Prostate gland (tissue), 2 donors: ENCODE measurements at regions not wholly inside any gene's neighbourhood (a gene's known extent, or its start where the extent isn't known, plus 50 kb on each side); places are given as distances from the start of the nearest gene placed in this dataset.

ENCODE experiments used
- POLR2A ChIP-seq: fragments of 450-650 bp; IDR thresholded peaks from one replicate; pipeline ENCODE4 v1.6.1; 2016; ENCODE audit warnings: antibody characterized with exemption, mild to moderate bottlenecking
- POLR2AphosphoS5 ChIP-seq: sonication (generic); formaldehyde crosslinking; IDR thresholded peaks from one replicate; pipeline ENCODE4 v1.6.1; 2017; ENCODE audit warnings: antibody characterized with exemption
- TF ChIP-seq, protein P1 (sequence below), 4 experiments: fragments of 200-600 bp in 2 of 4; fragments of 450-650 bp in 2 of 4; sonication (generic) in 2 of 4; IDR thresholded peaks; 1 replicate in 3 of 4; 2 replicates in 1 of 4; pipeline ENCODE4 v1.5.1; 2016 to 2019; ENCODE audit warnings: antibody characterized with exemption in 4 of 4, mild to moderate bottlenecking in 2 of 4, moderate library complexity in 2 of 4

DNA sequence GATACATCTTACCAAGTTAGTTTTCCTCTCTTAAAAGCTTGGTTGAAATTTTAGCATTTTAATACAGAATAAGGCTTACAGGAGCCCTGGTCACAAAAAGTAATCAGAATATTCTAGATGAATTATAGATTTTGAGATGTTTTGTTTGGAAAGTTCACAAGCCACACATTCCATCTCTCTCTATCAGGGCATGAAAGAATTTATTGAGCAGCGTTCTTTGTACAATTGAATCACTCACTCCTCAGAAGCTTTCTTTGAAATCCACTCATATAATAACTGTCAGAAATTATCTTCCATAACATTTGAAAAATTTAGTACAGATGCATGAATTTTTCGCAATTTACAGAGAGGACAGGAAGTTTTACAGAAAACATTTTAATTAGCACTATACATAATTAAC is 938.6 kb upstream of the MDGA2 start:
- no peak for TF ChIP-seq POLR2A
- TF ChIP-seq, protein P1, sequence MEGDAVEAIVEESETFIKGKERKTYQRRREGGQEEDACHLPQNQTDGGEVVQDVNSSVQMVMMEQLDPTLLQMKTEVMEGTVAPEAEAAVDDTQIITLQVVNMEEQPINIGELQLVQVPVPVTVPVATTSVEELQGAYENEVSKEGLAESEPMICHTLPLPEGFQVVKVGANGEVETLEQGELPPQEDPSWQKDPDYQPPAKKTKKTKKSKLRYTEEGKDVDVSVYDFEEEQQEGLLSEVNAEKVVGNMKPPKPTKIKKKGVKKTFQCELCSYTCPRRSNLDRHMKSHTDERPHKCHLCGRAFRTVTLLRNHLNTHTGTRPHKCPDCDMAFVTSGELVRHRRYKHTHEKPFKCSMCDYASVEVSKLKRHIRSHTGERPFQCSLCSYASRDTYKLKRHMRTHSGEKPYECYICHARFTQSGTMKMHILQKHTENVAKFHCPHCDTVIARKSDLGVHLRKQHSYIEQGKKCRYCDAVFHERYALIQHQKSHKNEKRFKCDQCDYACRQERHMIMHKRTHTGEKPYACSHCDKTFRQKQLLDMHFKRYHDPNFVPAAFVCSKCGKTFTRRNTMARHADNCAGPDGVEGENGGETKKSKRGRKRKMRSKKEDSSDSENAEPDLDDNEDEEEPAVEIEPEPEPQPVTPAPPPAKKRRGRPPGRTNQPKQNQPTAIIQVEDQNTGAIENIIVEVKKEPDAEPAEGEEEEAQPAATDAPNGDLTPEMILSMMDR (IDR thresholded peaks at IDR 0.05), result no peak
- no peak for TF ChIP-seq POLR2AphosphoS5
